Gastrocnemius medialis (tissue), 4 donors: ENCODE measurements at regions not wholly inside any gene's neighbourhood (a gene's known extent, or its start where the extent isn't known, plus 50 kb on each side); places are given as distances from the start of the nearest gene placed in this dataset.

Experiments
- ATAC-seq, 2 donors: fragments of 150-250 bp; one replicate each; pipeline ENCODE4 v1.9.1; 2016
- DNase-seq, 2 donors: peaks; one replicate each; pipeline ENCODE4 v3.0.0-alpha.2; 2019
- H3K27ac ChIP-seq, 4 donors: fragments of 200-600 bp; sonication (generic); 1 replicate in 1 of 4; 2 replicates in 3 of 4; pipeline ENCODE4 v1.5.1; 2016 to 2018; ENCODE audit warnings: mild to moderate bottlenecking in 2 of 4, moderate library complexity in 1 of 4
- H3K27me3 ChIP-seq, 3 donors: fragments of 200-600 bp; sonication (generic) in 2 of 3; 1 replicate in 1 of 3; 2 replicates in 2 of 3; pipeline versions ENCODE4 v1.5.1 to v1.6.0; 2016 to 2019; ENCODE audit warnings: mild to moderate bottlenecking in 1 of 3, moderate library complexity in 1 of 3
- H3K36me3 ChIP-seq, 2 donors: fragments of 200-600 bp; sonication (generic) in 1 of 2; one replicate each; pipeline ENCODE4 v1.5.1; 2017 to 2018
- H3K4me1 ChIP-seq, 2 donors: fragments of 200-600 bp; sonication (generic) in 1 of 2; one replicate each; pipeline ENCODE4 v1.5.1; 2016 to 2017; ENCODE audit warnings: mild to moderate bottlenecking in 2 of 2
- H3K4me3 ChIP-seq, 4 donors: fragments of 200-600 bp; sonication (generic) in 3 of 4; 1 replicate in 1 of 4; 2 replicates in 3 of 4; pipeline ENCODE4 v1.5.1; 2016 to 2019; ENCODE audit warnings: mild to moderate bottlenecking in 2 of 4
- H3K9me3 ChIP-seq, 3 donors: fragments of 200-600 bp; sonication (generic) in 2 of 3; 1 replicate in 1 of 3; 2 replicates in 2 of 3; pipeline ENCODE4 v1.5.1; 2016 to 2019
- CTCF ChIP-seq, 5 experiments: fragments of 450-650 bp in 3 of 5; fragments of 200-600 bp in 2 of 5; sonication (generic) in 2 of 5; IDR thresholded peaks in 4 of 5; conservative IDR thresholded peaks in 1 of 5; 1 replicate in 4 of 5; 2 replicates in 1 of 5; pipeline ENCODE4 v1.5.1; 2016 to 2019; ENCODE audit warnings: antibody characterized with exemption in 5 of 5, mild to moderate bottlenecking in 3 of 5, moderate library complexity in 3 of 5
- POLR2A ChIP-seq, 2 donors: fragments of 450-650 bp; IDR thresholded peaks; one replicate each; pipeline ENCODE4 v1.6.1; 2017; ENCODE audit warnings: antibody characterized with exemption in 2 of 2, mild to moderate bottlenecking in 2 of 2, moderate library complexity in 2 of 2
- in situ Hi-C, 4 donors: fragments of 200-750 bp; cut with MboI; loops; one replicate each; pipeline versions ENCODE4 v1.15.0 to v1.8.0; 2017; ENCODE audit warnings: low sequenced_read_pairs in 4 of 4
- intact Hi-C: fragments of 100-400 bp; cut with DNase I; formaldehyde crosslinking; loops from one replicate; pipeline ENCODE4 v1.15.1; 2023; ENCODE audit warnings: low total_unique reads

- peak overlapping the region in 3 of 4 donors; percentile 76 to 83 (median 77) for H3K27ac ChIP-seq
- intact Hi-C loops: loop anchor here (5.0 kb wide), 1 partner anchor 204 kb away; no protein-coding TSS in a partner anchor
Measured at GRCh38 chr2:47271054-47272000, 95.0 kb upstream of the CALM2 start.

GRCh38 chr2:47270421-47270820, 94.1 kb upstream of the CALM2 start:
- TF ChIP-seq CTCF (IDR thresholded peaks at IDR 0.05 in 4 of 5, conservative IDR thresholded peaks at IDR 0.05 in 1 of 5) (no peak), POLR2A (IDR thresholded peaks at IDR 0.05) (no peak)
- intact Hi-C loops (loop anchor here (5.0 kb wide), 1 partner anchor 203 kb away; no protein-coding TSS in a partner anchor), in situ Hi-C loops (loop anchor here in 1 of 4 donors (10.0 kb wide), 1 partner anchor 54 kb away; no protein-coding TSS in a partner anchor)
- ATAC-seq (no peak), DNase-seq (no peak)
- peaks cover 25 to 38% of the 10 kb centered on the region in 2 donors for H3K4me1 ChIP-seq
- no peak overlapping the region for H3K4me3 ChIP-seq
- H3K27me3 ChIP-seq: no peaks in the 10 kb centered on the region
- H3K9me3 ChIP-seq: no peaks in the 10 kb centered on the region
- peak overlapping the region in 2 of 4 donors; percentile 63 for H3K27ac ChIP-seq
- H3K36me3 ChIP-seq: no peaks in the 10 kb centered on the region

More at GRCh38 chr2:47271054-47272000, 95.0 kb upstream of the CALM2 start:
- in situ Hi-C loops: loop anchor here in 1 of 4 donors (10.0 kb wide), 1 partner anchor 53 kb away; no protein-coding TSS in a partner anchor
- Histone ChIP-seq H3K36me3 (no peaks in the 10 kb centered on the region), H3K4me3 (no peak overlapping the region), H3K9me3 (no peaks in the 10 kb centered on the region), H3K4me1 (peaks cover 25 to 38% of the 10 kb centered on the region in 2 donors), H3K27me3 (no peaks in the 10 kb centered on the region)
- ATAC-seq (no peak), DNase-seq (no peak)
- no peak for TF ChIP-seq CTCF (IDR thresholded peaks at IDR 0.05 in 4 of 5, conservative IDR thresholded peaks at IDR 0.05 in 1 of 5)
- no peak for TF ChIP-seq POLR2A (IDR thresholded peaks at IDR 0.05)

DNA sequence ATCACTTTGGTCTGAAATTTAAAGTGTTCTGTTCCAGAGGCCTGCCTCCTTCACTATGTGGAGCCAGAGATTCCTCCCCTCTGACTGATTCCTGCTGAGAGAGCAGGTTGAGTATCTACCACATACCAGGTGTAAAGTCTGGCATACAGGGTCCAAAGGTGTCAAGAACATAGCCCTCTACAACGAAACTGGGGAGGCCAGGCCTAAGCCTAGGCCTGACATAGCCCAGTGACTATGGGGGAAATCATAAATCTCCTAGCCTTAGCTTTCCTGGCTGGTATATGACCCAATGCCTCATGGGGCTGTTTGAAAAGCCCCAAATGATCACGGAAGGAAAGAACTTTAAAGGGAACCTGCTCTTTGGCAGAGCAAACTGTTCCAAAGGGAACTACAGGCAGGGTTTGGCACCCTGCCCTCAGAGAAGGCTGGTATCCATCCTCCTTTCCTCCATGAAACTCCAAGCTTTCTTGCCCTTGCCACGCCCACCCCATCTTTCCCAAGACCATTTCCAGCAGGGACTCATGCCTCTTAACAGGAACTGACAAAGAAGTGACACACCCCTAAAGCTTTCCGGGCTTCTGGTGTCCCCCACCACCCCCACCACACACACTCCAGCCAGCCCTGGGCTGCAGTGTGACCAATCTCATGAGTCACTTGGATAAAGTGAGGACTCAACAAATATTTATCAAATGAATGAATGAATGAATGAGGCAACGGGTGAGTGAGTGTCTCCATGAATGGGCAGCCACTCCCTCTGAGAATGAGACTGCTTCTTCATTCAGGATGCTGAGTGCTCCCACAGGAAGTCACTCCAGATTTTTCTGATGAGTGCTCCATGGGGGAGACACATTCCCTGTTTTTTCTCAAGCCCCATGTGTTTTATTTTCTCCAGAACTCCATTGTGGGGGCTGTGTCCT, 93.3 kb upstream of the CALM2 start:
- ATAC-seq (peak in 1 of 2 donors; percentile 31), DNase-seq (peak; percentile 32 to 35)
- peak overlapping the region in 3 of 4 donors; percentile 39 to 63 (median 63) for H3K27ac ChIP-seq
- H3K27me3 ChIP-seq: no peaks in the 10 kb centered on the region
- H3K9me3 ChIP-seq: no peaks in the 10 kb centered on the region
- H3K4me1 ChIP-seq: peaks cover 22 to 29% of the 10 kb centered on the region in 2 donors
- H3K36me3 ChIP-seq: no peaks in the 10 kb centered on the region
- TF ChIP-seq POLR2A (IDR thresholded peaks at IDR 0.05): no peak
- no peak overlapping the region for H3K4me3 ChIP-seq
- in situ Hi-C loops (loop anchor here in 1 of 4 donors (10.0 kb wide), 1 partner anchor 55 kb away; no protein-coding TSS in a partner anchor), intact Hi-C loops (loop anchor here (5.0 kb wide), 1 partner anchor 202 kb away; no protein-coding TSS in a partner anchor)

DNA sequence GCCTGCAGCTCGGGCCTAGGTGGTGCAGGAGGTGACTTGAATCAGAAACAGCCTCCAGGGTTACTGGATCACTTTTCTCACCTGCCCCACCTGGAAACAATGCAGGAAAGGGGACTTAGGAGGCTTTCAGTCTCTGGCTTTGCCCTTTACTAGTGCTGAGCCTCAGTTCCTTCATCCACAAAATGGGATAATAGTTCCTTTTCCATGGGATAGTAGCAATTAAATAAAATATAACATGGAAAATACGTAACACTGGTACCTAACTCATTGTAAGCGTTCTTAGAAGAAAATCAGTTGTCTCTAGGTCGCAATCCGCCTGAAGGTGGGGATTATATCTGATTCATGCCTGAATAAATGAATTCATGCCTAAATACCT, 91.4 kb upstream of the CALM2 start:
- Histone ChIP-seq H3K4me1 (peaks cover 12% of the 10 kb centered on the region in 2 donors), H3K9me3 (no peaks in the 10 kb centered on the region), H3K4me3 (no peak overlapping the region), H3K36me3 (no peaks in the 10 kb centered on the region), H3K27ac (no peak overlapping the region), H3K27me3 (no peaks in the 10 kb centered on the region)
- intact Hi-C loops (no loop called here), in situ Hi-C loops (no loop called here)
- no peak for TF ChIP-seq POLR2A (IDR thresholded peaks at IDR 0.05)
- DNase-seq: no peak
- no peak for ATAC-seq

- H3K36me3 ChIP-seq: no peaks in the 10 kb centered on the region
- DNase-seq: no peak
- H3K4me1 ChIP-seq: peaks cover 6 to 8% of the 10 kb centered on the region in 2 donors
- no peaks in the 10 kb centered on the region for H3K27me3 ChIP-seq
- TF ChIP-seq POLR2A (IDR thresholded peaks at IDR 0.05) (no peak), CTCF (IDR thresholded peaks at IDR 0.05 in 4 of 5, conservative IDR thresholded peaks at IDR 0.05 in 1 of 5) (no peak)
- in situ Hi-C loops (no loop called here), intact Hi-C loops (no loop called here)
- no peak overlapping the region for H3K27ac ChIP-seq
- no peak for ATAC-seq
- H3K9me3 ChIP-seq: no peaks in the 10 kb centered on the region
- no peak overlapping the region for H3K4me3 ChIP-seq
Measured at GRCh38 chr2:47266939-47267710, 90.8 kb upstream of the CALM2 start.
